Femur (tissue), 1 donor: ENCODE measurements at regions not wholly inside any gene's neighbourhood (a gene's known extent, or its start where the extent isn't known, plus 50 kb on each side); places are given as distances from the start of the nearest gene placed in this dataset.
A peak's percentile ranks its signal among the peaks of the same experiment; 100 is the strongest.
"Not testable (repeated sequence)": the region's sequence is repeated elsewhere in the genome, so short reads cannot be mapped to it uniquely, and the experiment has no call there.

Experiments
- DNase-seq: peaks from one replicate; pipeline ENCODE4 v3.0.0-alpha.2; 2017

GRCh38 chr6:144437105-144437504 is 152.0 kb downstream of the UTRN start:
- no peak for DNase-seq

DNA sequence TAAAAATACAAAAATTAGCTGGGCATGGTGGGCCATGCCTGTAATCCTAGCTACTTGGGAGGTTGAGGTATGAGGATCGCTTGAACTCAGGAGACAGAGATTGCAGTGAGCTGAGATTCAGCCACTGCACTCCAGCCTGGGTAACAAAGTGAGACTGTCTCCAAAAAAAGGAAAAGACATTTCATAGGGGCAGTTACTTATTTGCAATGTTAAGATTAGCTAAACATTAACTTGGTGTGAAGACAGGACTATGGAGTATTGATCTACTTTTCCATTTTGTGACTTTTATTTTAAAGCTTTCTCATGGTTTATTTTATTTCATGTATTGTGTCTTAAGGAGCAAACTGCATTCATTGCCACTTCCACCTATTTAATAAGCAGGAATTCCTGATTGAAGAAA is 153.0 kb downstream of the UTRN start:
- DNase-seq, result no peak

DNA sequence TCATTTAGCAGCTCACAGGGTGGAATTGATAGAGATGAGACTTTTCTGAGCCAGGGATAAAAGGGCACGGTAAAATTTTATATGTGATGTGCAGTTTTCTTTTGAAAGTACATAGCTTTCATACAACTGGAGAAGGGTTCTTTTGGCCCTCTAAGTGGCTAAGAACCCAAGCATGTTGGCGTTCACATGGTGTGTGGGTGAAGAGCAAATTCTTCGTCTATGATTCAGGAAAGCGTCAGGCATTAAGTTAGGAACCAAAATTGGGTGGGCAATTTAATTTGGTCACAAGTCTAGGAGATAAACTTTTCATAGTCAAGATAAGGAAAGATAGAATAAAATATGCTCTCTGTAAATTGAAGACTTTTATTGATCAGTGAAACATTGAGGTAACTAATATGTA is 153.9 kb downstream of the UTRN start:
- no peak for DNase-seq

DNA sequence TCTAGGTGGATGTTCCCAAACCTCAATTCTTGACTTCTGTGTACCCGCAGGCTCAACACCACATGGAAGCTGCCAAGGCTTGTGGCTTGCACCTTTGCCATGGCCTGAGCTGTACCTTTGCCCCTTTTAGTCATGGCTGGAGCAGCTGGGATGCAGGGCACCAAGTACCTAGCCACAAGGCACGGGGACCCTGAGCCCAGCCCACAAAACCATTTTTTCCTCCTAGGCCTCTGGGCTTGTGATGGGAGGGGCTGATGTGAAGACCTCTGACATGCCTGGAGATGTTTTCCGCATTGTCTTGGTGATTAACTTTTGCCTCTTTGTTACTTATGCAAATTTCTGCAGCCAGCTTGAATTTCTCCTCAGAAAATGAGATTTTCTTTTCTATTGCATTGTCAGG is 156.7 kb downstream of the UTRN start:
- not testable (repeated sequence) for DNase-seq

GRCh38 chr6:144443157-144443556 is 158.0 kb downstream of the UTRN start:
- no peak for DNase-seq

DNA sequence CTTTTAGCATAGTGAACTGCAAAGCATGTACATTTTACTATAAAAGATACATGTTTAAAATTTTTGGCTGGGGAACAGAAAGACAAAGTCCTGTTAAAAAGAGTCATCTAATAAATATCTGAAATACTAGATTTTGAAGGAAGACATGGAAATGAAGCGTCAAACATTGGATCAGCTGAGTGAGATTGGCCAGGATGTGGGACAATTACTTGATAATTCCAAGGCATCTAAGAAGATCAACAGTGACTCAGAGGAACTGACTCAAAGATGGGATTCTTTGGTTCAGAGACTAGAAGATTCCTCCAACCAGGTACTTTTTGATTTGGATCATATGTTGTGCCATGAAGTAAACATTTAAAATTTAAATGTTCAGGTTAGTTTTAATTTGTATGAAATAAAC is 162.3 kb downstream of the UTRN start:
- DNase-seq, result no peak

- no peak for DNase-seq
These were observed 164.1 kb downstream of the UTRN start for GRCh38 chr6:144449218-144449617.

GRCh38 chr6:144449911-144450597 is 164.9 kb downstream of the UTRN start:
- peak; percentile 75 for DNase-seq

DNA sequence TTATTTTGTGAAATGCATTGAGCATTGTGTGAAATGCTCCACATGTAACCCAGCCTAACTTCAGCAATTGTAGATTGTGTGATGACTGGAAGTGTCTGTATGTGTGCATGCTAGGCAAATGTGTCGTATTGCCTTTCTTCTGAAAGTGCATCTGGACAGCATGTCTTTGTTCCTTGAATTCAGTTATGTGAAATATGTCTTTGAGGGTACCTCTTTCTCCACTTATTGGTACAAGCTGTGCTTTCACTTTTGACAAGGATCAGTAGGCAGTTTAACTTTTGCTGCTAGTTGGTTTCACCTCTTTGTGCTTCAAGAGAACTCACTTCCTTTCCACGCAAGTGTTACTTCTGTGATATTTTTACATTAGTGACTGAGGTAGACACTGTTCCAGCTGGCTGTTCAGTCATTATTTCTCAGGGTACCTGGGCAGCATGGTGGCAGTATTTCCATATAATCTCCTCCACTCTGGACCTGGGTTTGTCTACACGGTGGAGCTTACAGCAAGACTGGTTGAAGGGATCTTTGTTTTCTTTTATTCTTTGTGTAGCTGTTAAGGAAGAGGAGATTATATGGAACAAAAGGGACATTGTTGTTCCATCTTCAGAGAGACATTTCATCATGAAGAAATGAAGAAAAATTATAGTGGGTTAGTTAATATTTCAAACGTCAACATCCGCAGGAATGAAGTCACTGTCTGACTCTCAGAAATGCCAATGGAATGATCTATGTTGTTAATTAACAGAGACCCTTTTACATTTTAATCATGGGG is 175.4 kb downstream of the UTRN start:
- DNase-seq, result no peak

DNA sequence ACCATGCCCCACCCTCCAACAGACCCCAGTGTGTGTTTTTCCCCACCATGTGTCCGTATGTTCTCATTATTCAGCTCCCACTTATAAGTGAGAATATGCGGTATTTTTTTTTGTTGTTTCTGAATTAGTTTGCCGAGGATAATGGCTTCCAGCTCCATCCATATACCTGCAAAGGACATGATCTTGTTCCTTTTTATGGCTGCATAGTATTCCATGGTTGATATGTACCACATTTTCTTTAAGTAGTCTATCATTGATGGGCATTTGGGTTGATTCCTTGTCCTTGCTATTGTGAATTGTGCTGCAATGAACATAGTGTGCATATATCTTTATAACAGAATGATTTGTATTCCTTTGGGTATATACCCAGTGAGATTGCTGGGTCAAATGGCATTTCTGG is 176.9 kb downstream of the UTRN start:
- no peak for DNase-seq

DNA sequence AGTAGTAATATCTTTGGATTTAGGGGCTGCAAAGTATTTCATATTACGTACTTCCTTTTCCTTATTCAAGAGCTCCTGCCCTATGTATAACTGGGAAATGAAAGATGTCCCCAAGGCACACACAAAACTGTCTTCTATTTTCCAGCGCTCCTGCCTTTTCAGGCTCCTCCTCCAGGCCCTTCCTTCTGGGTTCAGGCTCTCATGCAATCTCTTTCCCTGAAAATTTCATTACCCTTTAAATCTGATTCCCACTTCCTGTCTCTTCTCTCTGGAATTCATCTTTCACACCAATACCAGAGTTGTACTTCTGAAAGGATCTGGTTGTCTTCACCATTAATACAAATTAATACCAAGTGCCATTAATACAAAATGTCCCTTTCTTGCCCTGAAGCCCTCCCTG is 181.6 kb downstream of the UTRN start:
- DNase-seq, result no peak

- DNase-seq, result no peak
These were observed 182.1 kb downstream of the UTRN start for GRCh38 chr6:144467172-144467762.

DNA sequence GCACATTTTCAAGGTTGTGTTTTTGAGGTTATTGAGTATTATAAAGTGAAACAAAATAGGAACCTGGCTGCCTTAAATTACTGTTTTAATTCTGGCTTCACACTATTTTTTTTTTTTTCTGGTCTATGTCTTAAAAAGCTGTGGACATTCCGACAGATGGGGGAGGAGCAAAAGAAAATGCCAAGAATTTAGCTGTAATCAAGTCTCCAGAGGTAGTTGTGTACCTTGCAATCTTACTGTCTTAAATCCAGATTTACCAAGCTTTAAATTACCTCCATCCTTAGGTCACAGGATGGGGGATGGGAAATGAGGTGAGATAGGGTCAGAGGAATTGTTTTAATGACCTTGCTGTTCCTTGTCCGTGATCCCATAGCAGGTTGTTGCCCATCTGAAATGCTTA is 182.8 kb downstream of the UTRN start:
- DNase-seq, result no peak

DNA sequence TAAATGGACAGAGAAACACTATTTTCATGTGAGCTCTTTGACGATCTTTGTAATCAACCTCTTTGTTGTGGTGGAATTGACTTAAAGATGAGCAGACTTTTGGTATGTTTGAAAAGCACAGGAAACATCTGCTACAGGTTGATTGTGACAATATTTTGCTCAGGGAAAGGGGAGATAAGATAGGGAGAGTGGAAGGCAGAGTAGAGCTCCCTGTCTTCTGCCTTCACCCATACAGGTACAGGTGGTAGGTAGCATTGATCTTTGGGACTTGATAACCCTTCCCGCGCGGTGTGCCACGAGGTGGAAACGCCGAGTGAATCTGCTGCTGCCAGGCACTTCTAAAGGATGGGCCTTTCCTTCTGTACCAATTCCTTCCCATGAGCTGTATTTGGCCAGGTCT is 183.6 kb downstream of the UTRN start:
- no peak for DNase-seq

DNA sequence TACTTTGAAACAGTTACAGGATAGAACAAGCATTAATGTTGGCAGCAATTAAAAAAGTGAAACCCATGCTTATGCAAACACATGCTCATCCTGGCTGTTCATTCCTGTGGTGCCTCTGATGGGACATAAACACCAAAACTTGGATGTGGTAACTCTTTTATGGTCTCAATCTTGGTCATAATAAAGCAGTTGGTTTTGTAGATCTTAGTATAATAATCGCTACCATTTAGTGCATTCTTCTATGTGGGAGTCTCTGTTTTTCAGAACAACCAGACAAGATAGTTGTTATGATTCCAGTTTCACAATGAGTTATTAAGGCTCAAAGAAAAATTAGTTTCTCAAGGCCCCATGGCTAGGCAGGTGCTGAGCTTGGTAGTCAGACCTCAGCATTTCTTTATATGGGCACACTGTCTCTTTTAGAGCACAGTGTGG is 184.0 kb downstream of the UTRN start:
- no peak for DNase-seq

- DNase-seq, result not testable (repeated sequence)
These were observed 185.1 kb downstream of the UTRN start for GRCh38 chr6:144470201-144470600.

GRCh38 chr6:144471986-144472385 is 186.9 kb downstream of the UTRN start:
- DNase-seq, result no peak

GRCh38 chr6:144474290-144474689 is 189.2 kb downstream of the UTRN start:
- DNase-seq, result no peak

DNA sequence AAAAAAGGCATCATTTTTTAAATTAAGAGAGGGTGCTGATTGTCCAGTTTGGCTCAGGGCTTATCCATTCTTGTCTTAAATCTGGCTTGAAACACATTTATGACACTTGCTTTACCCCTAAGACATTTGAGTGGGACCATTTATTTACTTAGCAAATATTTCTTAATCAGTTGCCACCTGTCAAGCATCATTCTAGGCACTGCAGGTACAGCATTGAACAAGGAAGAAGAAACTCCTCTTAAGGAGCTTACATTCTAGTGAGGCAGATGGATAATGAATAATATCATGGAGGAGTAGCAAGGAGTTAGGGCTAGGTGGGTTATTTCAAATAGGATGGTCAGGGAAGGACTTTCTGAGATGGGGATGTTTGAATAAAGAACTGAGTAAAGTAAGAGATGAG is 189.8 kb downstream of the UTRN start:
- no peak for DNase-seq

DNA sequence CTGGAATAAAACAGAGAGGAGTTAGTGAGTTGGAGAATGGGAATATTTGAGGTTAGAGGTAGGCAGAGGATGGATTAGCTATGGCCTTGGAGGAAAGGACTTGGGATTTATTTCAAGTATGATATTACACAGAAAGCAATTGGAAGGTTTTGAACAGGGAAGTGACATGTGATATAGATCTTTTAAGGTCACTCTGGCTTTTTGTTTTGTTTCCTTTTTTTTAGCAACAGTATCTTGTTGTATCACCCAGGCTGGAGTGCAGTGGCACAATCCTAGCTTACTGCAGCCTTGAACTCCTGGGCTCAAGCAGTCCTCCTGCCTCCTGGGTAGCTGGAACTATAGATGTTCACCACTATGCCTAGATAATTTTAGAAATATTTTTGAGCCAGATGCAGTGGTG is 190.3 kb downstream of the UTRN start:
- no peak for DNase-seq

GRCh38 chr6:144476286-144476685 is 191.2 kb downstream of the UTRN start:
- no peak for DNase-seq

DNA sequence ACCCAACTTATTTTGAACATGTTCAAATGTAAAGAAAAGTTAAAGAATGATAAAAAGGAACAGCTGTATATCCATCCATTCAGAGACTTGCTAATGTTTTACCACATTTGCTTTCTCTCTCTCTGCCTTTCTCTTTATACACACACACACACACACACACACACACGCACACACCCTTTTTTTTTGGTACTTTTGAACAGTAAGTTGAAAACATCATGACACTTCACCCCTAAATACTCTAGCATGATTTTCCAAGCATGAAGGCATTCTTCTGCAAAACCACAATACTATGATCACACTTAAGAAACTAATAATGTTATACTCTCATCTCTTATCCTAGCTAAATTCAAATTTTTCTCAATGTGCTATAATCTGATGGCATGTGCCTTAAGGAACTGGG is 192.3 kb downstream of the UTRN start:
- no peak for DNase-seq

- DNase-seq, result no peak
These were observed 192.7 kb downstream of the UTRN start for GRCh38 chr6:144477856-144478255.

GRCh38 chr6:144478483-144478882 is 193.3 kb downstream of the UTRN start:
- DNase-seq, result peak; percentile 37
